Activated CD4-positive, alpha-beta T cell treated with anti-CD3 and anti-CD28 coated beads for 1 hour (primary cell): ENCODE measurements at regions not wholly inside any gene's neighbourhood (a gene's known extent, or its start where the extent isn't known, plus 50 kb on each side); places are given as distances from the start of the nearest gene placed in this dataset.

ENCODE experiments used
- DNase-seq: peaks from one replicate; pipeline ENCODE4 v3.0.0-alpha.2; 2020

DNA sequence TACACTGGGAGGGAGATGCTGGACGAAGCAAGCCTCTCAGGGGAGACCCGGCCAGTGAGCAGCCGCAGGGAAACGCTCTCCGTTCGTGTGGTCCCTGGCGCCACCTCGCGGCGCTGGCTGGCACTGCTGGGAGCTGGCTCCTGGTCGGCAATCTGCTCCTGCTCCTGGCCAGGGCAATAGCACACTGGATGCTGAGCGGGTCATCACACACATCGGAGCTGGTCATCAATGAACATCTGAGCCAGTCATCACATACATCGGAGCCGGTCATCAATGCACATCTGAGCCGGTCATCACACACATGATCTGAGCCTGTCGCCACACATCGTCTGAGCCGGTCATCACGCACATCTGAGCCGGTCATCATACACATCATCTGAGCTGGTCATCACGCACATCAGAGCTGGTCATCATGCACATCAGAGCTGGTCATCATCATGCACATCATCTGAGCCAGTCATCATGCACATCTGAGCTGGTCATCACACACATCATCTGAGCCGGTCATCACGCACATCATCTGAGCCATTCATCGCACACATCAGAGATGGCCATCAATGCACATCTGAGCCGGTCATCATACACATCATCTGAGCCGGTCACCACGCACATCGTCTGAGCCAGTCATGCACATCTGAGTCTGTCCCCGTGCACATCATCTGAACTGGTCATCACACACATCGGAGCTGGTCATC lies 217.3 kb downstream of the RBFOX3 start:
- peak; percentile 47 for DNase-seq

DNA sequence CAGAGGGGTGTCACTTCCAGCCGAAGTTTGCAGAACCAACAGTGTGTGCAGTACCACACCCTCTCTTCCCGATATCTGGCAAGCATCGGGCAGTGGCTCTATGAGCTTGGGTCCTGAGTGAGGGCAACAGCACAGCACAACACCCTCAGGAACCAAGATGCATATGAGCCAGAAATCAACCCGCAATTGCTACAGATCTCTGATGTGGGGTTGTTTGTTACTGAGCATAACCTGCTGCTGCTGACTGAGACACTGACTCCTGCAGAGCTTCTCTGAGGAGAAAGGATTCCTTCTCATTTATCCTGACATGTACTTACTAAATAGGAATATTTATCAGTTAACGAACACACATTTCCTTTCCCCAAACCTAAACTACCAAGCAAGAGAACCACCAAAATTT lies 218.3 kb downstream of the RBFOX3 start:
- DNase-seq, result no peak

DNA sequence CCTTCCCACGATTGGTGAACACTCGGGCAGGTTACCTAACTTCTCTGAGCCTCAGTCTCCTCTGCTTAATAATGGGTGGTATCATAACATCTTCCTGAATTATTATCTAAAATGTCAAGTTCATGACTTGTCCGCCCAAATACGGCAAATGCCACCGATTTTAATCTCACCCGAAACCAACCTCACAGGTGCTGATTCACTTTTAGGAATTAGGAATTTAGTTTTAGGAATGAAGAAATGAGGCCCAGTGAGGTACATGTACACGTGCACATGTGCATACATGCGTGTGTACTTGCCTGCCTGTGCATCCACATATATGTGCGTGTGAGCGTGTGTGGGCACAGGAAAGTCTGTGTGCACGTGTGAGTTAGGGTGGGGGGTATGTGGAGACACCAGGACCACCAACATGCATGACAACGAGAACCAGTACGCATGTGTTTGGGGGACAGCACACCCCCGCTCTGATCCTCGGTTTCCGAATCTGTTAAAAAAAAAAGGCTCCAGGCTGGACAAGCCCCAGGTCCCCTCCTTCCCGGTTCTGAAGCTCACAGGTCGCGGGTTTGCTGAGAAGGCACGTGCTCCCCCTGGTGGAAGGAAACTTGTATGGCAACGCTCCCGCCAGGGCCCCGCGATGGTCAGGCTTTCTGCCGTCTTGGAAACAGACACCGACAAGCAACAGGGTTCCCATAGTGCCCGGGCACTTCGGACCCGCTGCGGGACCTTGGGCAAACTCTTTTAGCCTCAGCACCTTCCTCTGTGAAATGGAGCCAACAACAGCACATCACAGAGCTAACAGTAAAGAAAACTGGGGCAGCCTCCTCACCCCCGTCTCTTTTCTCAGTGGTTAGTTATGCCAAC lies 219.2 kb downstream of the RBFOX3 start:
- peak; percentile 49 for DNase-seq

DNA sequence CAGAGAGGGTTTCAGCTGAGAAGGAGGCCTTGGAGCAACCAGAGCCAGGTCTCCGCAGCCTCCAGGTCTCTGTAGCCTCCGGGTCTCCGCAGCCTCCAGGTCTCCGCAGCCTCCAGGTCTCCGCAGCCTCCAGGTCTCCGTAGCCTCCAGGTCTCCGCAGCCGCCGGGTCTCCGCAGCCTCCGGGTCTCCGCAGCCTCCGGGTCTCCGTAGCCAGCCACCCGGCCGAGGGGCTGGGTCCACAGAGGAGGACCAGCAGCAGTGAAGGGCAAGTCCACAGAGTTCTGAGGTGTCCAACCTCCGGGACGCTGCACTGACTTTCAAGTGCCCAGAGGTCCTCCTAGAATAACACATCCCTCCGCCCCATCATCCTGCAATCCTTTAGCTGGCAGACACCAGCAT lies 221.0 kb downstream of the RBFOX3 start:
- DNase-seq, result no peak

DNA sequence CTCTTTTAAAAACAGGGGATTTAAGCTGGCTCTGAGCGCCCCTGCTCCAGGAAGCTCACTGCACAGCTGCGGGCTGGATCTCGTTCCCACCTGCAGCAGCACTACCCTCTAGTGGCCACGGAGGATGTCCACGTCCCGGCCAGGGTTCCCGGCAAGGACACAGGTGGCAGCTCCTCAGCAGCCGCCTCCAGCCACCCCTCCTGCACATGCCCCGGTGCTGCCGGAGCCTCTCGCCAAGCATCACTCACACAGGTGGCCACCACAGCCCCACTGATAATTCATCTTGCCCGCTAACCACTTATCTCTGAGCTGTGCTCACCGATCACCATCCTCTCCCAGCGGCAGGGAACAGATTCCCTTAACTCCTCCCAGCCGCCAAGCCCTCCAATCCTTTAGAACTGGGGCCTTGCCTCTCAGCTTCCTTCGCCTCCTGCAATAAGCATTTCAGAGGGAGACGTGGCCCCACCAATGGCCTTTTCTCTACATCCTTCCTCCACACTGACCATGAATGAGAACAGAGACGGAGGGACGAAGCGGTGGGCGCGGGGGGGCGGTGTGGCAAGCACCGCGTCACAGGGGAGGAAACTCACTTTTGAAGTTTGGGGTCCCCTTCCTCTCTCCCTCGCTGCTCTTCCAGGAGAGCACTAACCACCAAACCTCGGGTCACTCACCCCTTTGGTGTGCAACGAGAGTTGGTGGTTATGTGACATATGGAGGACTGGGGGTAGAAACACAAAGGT lies 222.1 kb downstream of the RBFOX3 start:
- no peak for DNase-seq

DNA sequence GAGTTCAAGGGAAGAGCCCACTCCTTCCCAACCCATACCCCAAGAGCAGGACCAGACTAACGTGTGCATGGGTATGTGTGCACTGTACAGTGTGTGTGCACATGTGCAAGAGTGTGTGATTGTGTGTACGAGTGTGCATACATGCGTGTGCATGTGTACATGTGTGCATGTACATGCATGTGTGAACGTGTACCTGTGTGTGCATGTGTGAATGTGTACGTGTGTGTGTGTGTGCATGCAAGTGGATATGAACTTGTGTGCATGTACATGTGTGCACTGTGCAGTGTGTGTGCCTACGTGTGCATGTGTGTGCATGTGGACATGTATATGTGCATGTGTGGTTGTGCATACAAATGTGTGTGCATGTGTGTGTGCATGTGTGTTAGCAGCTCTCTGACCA lies 223.1 kb downstream of the RBFOX3 start:
- no peak for DNase-seq

DNA sequence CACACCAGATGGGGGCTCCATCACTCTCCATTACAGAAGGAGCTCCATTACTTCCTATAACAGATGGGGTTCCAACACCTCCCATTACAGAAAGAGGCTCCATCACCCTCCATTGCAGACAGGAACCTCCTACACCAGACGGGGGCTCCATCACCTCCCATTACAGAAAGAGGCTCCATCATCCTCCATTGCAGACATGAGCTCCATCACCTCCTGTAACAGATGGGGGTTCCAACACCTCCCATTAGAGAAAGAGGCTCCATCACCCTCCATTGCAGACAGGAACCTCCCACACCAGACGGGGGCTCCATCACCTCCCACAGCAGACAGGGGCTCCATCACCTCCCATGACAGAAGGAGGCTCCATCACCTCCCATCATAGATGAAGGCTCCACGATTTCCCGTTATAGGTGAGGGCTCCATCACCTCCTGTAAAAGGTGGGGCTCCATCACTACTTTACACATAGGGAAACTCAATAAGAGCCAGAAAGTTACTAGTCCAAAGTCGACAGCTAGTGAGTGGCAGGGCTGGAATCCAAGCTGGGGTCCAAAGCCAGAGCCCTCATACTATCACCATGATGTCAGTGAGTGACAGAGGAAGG lies 224.8 kb downstream of the RBFOX3 start:
- DNase-seq, result no peak

DNA sequence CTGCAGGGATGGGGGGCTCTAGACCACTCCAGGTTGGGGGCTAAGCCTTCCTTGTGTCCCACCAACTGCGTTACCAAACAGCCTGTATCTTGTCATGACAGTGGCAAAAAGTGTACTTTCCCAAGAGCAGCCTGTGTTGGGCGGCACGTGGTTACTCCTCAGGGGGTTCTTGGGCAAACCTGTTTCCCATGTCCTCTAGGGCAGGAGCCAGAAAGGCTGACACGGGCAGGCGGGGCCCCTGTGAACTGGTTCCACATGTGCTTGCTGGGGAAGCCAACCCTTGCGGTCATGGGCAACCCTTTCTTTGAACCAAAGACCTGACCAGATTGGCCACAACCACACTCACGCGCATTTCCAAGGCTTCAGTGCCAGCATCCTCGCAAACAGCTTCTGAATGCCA lies 228.5 kb downstream of the RBFOX3 start:
- no peak for DNase-seq

DNA sequence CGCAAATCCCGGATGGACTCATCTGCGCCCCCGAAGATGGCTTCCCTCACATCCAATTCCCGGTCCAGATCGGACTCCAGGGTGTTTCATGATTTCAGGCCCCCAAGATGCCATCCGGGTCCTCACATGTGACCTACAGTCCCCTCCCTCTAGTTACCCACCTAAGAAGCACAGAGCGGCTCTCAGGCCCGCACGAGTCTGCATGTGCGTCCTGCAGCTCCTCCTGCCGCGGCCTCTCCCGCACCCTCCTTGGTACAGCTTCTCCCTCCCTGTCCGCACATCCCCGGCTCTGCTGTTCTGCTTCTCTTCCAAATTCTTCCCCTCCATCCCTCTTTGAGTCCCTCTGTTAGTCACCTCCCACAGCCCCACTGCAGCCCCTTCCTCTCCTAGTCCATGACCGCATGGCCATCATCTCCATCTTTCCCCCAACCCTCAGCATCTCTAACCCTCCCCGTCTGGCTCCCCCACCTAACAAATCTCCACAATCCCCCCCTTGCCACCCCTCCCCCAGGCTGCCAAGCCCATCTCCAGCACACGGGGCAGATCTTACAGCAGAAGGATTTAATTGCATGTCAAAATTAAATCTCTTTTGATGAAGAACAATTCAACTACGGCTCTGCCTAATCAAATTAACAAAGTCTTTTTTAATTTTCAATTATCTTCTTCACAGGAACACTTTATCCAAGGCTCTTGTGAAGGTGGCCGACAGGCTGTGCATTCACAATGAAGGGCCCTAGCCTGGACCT lies 231.0 kb downstream of the RBFOX3 start:
- no peak for DNase-seq

DNA sequence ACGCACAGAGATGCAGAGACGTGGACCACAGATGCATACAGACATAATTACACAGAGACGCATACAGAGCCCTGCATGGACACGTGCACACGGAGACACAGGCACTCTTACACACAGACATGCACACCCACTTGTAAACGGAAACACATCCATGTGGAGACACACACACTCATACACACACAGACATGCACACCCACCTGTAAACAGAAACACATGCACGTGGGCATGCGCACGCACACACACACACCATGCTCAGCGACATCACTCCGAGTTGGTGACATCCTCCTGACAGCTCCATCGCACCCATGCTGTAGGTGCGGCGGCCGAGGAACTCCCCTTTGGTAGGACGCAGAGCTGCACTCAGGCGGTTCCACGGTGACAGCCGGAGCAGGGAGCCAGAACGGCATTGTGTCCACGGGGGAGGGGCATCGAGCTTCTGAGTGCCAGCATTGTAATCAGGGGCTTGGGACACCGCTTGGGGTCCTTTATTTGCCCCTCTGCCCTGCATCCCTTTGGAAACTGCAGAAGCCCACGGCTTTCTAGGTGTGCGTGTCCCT lies 233.5 kb downstream of the RBFOX3 start:
- no peak for DNase-seq

DNA sequence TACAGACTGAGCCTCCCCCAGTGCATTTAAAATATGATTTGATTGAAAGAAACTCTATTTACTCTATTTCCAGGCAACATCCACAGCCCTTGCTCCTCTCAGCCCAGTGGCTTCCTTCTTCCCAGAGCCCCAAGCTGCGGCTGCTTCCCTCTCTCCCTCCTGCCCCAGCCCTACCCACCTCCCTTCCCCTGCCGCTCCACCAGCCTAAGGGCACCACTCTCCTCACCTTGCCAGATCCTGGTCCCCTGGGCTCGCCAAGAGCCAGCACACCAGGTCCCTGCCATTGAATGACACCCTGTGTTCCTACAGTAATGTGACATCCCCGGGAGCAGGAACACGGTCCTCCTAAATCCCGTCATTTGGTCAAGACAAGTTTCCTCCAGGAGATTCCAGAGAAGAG lies 236.0 kb downstream of the RBFOX3 start:
- DNase-seq, result no peak

DNA sequence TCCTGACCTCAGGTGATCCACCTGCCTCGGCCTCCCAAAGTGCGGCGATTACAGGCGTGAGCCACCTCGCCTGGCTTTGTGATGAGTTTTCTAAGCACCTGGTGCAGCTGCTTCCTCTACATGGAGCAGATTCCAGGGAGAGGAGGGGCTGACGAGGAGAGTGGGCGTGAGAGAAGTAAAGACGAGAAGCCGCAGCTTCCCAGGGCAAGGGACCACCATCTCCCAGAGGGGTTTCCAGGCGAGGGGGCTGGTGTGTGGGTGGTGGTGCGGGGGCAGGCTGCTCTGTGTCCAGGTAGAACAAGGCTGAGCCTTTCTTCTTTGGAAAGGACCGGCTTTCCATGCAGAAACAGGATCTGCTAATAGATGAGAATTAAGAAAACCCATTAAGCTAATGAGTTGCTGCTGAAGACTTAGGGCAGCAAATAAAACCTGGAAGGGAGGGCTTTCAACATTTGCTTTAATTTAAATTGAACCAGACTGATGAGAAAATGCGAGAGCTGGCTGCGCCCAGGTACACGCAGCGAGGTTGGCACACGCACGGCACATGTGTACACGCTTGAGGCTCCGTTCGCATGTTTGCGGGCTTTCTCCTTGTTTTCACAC lies 236.7 kb downstream of the RBFOX3 start:
- DNase-seq, result no peak

DNA sequence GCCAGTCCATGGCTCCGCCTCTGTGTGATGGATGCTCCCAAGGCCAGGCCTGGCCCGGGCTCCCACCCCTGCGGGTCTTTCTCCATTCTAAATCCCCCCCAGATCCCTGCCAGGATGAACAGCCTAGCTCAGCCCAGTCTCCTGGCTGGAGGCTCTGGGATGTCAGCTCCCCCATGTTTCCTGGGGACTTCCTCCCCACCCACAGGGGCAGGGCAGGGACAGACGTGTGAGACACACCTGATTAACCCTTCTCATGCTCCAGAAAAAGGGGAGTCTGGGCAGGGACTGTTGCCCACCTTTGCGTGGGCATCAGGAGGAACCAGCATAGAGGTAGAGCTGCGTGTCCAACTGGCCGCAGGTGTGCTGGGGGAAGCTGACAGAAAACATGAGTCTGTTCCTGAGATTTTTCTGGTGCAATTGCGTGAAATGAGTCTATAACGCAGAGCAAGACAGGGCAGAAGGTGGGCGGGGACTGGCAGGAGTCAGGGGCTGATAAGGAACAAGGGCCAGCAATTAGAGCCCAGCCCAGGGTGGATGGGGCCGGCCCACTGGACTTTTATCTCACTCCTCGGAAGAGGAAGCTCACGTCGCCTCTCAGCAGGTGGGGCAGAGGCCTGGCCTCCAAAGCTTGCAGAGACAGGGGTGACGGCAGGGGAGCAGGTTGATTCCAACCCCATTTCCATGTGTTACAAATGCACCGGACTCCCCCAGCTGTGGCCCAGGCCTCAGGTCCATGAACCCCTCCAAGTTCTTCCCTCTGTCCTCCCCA lies 238.2 kb downstream of the RBFOX3 start:
- no peak for DNase-seq

DNA sequence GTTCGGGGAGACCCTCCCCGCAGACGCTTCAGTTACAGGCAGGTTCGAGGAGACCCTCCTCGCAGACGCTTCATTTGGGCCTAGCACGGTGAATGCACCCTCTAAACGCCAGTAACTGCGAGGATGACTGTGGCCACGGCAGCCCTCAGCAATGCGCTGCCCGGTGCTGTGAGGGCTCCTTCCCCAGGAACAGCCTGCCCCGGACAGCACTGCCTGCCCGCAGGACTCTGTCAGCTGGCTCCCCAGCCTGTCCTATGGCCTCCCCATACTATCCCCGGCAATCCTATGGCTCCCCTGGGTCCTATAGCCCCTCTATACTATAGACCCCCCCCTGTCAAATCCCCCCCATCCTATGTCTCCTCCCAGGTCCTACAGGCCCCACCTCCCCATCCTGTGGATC lies 238.9 kb downstream of the RBFOX3 start:
- no peak for DNase-seq

DNA sequence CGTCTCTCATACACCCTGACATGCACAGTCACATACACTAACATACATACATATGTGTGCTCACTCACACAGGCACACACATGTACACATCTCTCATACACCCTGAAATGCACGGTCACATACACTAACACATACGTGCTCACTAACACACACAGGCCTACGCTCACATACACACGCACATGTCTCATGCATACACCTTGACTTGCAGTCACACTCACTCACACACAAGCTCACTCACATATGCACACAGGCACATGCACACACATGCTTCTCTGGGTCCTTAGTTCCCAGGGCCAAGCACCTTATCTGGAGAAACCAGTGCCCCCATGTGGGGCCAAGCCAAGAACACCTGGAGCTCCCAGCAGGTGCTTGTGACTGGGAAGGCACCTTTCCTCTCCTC lies 240.3 kb downstream of the RBFOX3 start:
- DNase-seq, result no peak

DNA sequence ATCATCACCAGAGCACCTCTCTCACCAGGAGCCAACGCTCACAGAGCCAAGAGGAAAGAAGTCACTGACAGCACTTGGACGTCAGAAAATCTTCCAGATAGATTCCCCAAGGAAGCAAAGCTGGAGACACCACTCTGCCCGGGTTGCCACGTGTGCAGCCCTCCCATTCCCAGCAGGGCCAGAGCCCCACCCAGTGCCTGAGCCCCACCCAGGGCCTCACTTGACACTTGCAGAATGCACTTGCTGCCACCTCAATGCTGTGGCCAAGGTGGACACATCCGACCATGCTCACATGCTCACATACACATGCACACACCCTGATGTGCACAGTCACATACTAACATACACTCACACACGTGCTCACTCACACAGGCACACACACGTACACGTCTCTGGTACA lies 240.7 kb downstream of the RBFOX3 start:
- no peak for DNase-seq

DNA sequence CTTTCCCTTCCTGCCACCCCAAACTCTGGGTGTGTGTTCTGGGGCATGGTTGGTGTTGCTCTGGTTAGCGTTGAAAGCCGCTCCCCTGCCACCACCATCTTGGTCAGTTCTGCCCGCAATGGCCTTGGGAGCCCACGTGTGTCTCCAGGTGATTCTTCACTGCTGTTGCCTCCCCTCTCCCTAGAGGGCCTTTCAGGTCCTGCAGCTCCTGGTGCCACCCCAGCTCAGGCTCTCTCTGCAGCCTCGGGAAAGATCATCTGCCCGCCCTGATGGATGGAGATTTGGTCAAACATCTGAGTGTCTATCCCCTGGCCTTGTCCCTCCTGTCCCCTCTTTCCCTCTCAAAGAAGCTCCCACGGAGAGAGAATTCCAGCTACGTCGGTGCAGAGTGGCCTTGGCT lies 241.3 kb downstream of the RBFOX3 start:
- no peak for DNase-seq

DNA sequence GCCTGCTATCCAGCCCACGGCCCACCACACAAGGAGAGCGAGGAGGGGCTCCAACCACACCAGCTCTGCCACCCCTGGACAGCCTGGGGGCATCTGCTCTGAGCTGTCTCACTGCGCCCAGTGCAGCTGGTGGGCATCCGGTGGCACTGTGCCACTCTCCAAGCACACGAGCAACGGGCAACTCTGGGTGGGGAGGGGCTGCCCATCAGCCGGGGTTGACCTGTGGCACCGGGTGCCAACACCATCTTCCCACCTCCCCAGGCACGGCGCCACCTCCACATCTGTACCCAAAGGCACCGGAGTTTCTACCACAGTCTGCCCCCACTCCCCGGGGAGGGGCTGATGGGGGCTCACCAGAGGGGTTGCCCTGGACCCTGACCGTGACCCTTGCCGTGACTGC lies 241.8 kb downstream of the RBFOX3 start:
- no peak for DNase-seq

DNA sequence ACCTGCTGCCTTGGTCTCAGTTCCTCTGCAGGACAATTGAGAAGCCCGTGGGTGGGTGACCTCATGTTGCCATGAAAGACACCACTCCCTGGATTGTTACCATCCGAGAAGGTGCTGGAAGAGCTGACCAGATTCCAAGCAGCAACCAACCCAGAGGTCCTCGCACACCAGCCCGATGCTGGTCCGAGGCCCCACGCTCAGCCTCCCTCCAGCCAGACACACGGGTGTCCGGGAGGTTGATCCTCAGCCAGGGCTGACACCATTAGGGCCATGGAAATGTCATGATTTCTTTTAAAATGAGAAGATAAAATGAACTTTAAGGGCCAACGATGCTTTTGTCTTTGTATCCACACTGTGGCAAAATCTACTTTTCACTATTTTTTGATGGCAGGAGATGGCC lies 242.3 kb downstream of the RBFOX3 start:
- DNase-seq, result no peak

DNA sequence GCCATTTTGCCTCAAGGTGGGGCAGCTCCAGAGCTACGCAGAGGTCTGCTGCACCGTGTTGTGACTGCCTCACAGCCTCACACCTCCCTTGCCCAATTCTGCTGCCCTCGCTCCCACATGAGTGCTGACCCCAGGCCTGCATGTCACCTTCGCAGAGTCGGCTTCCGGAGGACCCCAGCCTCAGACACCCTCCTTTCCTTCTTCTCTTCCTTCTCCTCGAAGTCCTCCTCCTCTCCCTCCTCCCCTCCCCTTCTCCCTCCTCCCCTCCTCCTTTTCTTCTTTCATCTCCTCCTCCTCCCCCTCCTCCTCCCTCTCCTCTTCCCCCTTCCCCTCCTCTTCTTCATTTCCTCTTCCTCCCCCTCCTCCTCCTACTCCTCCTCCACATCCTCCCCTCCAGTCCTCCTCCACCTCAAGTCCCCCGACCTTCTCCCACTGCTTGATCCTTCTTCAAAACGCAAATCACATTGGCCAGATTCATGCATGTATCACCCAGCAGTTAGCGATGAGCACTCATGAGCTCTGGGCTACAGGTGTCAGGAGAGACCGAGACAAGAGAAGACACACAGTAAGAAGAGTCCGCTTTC lies 243.8 kb downstream of the RBFOX3 start:
- no peak for DNase-seq
